ENCODE measurements at regions not wholly inside any gene's neighbourhood (a gene's known extent, or its start where the extent isn't known, plus 50 kb on each side); places are given as distances from the start of the nearest gene placed in this dataset.

DNA sequence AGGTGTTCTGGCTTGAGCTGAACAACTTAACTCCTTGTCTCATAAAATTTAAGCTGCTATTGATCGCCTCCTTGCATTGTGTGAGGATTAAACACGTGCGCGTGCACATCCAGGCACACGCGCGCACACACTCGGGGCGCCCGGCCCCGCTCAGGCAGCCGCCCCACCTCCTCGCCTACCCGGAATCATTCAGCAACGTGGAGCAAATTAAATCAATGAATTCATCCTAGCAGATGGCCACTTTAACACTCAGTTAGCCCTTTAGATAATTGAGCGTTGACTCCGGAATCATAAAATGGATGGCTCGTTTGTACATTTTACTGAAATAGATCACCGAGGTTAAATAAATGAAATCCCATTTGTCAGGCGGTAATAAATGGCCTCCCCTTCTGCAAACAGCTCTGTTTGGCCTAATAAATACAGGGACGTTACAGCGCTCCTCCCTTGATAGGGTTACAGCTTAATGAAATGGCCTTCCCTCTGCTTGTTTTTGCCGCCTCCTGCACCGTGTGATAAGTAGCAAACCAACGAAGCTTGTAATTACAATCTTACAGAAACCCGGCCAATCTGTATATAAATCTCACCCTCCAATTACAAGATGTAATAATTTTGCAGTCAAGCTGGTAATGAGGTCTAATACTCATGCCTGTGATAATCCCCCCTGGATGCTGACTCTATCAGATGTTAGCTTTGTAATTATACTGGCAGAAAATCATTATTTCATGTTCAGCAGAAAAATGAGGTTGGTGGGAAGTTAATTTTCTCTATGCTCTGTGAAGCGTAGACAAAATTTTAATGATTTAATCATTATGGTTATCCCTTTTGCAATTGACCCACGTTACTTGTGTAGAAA, 229.7 kb upstream of the IRX4 start:
- no peak overlapping the region for H3K27ac Mint-ChIP-seq
- ATAC-seq (no peak), DNase-seq (no peak)
- no peaks in the 10 kb centered on the region for H3K36me3 Mint-ChIP-seq (ENCODE audit: low read depth)
- CTCF ChIA-PET, result no interaction called here
- H3K27me3 Mint-ChIP-seq (ENCODE audit: low read depth), result no peaks in the 10 kb centered on the region
- H3K4me1 Mint-ChIP-seq (ENCODE audit: low read depth), result no peaks in the 10 kb centered on the region
- POLR2A ChIA-PET, result no interaction called here
- H3K9me3 Mint-ChIP-seq (ENCODE audit: insufficient read depth), result no peaks in the 10 kb centered on the region
- H3K4me3 Mint-ChIP-seq, result no peak overlapping the region

GRCh38 chr5:2111569-2112105, 228.9 kb upstream of the IRX4 start:
- ATAC-seq (no peak), DNase-seq (no peak)
- Mint-ChIP-seq H3K4me3 (no peak overlapping the region), H3K36me3 (ENCODE audit: low read depth) (no peaks in the 10 kb centered on the region), H3K9me3 (ENCODE audit: insufficient read depth) (no peaks in the 10 kb centered on the region), H3K4me1 (ENCODE audit: low read depth) (no peaks in the 10 kb centered on the region), H3K27ac (no peak overlapping the region), H3K27me3 (ENCODE audit: low read depth) (no peaks in the 10 kb centered on the region)
- POLR2A ChIA-PET, result no interaction called here
- CTCF ChIA-PET, result no interaction called here

- ChIA-PET POLR2A (no interaction called here), CTCF (no interaction called here)
- Mint-ChIP-seq H3K36me3 (ENCODE audit: low read depth) (no peaks in the 10 kb centered on the region), H3K9me3 (ENCODE audit: insufficient read depth) (no peaks in the 10 kb centered on the region), H3K27me3 (ENCODE audit: low read depth) (no peaks in the 10 kb centered on the region), H3K4me1 (ENCODE audit: low read depth) (no peaks in the 10 kb centered on the region), H3K4me3 (no peak overlapping the region), H3K27ac (no peak overlapping the region)
- no peak for DNase-seq
- ATAC-seq, result no peak
These were observed 228.3 kb upstream of the IRX4 start for GRCh38 chr5:2110934-2111462.

GRCh38 chr5:2110137-2110933, 227.6 kb upstream of the IRX4 start:
- Mint-ChIP-seq H3K36me3 (ENCODE audit: low read depth) (no peaks in the 10 kb centered on the region), H3K27me3 (ENCODE audit: low read depth) (no peaks in the 10 kb centered on the region), H3K27ac (no peak overlapping the region), H3K9me3 (ENCODE audit: insufficient read depth) (no peaks in the 10 kb centered on the region), H3K4me3 (no peak overlapping the region), H3K4me1 (ENCODE audit: low read depth) (no peaks in the 10 kb centered on the region)
- DNase-seq (no peak), ATAC-seq (no peak)
- POLR2A ChIA-PET, result no interaction called here
- CTCF ChIA-PET, result no interaction called here

- Mint-ChIP-seq H3K9me3 (ENCODE audit: insufficient read depth) (no peaks in the 10 kb centered on the region), H3K27ac (no peak overlapping the region), H3K4me1 (ENCODE audit: low read depth) (no peaks in the 10 kb centered on the region), H3K4me3 (no peak overlapping the region), H3K27me3 (ENCODE audit: low read depth) (no peaks in the 10 kb centered on the region), H3K36me3 (ENCODE audit: low read depth) (no peaks in the 10 kb centered on the region)
- POLR2A ChIA-PET, result no interaction called here
- CTCF ChIA-PET, result no interaction called here
- DNase-seq (no peak), ATAC-seq (no peak)
These were observed 226.8 kb upstream of the IRX4 start for GRCh38 chr5:2109566-2109965.

- Mint-ChIP-seq H3K27me3 (ENCODE audit: low read depth) (no peaks in the 10 kb centered on the region), H3K4me1 (ENCODE audit: low read depth) (no peaks in the 10 kb centered on the region)
- POLR2A ChIA-PET, result no interaction called here
These were observed 224.0 kb upstream of the IRX4 start for GRCh38 chr5:2106721-2107120.

DNA sequence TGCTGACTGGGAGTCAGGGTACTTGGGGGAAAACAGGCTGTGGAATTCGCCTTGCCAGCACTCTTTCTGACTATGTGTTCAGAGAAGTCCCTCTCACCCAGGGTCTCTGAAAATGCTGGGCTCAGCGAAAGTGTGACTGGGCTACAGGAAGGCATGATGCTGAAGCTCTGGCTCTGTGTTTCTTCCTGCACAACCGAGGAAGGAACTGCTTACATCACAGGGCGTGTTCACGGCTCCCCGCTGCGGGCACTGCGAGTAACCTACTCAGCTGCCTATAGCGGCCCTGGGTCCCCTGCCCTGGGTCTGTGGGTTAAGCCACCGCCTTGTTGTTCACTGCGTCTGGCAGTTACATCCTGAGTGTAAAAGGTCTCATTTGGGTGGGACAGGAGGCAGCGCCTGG, 222.4 kb upstream of the IRX4 start:
- POLR2A ChIA-PET, result no interaction called here
- ATAC-seq (no peak), DNase-seq (no peak)
- Mint-ChIP-seq H3K9me3 (ENCODE audit: insufficient read depth) (no peaks in the 10 kb centered on the region), H3K27ac (no peak overlapping the region), H3K27me3 (ENCODE audit: low read depth) (no peaks in the 10 kb centered on the region), H3K4me1 (ENCODE audit: low read depth) (no peaks in the 10 kb centered on the region), H3K36me3 (ENCODE audit: low read depth) (no peaks in the 10 kb centered on the region), H3K4me3 (no peak overlapping the region)
- CTCF ChIA-PET, result no interaction called here

More at GRCh38 chr5:2106721-2107120, 224.0 kb upstream of the IRX4 start:
- ATAC-seq (no peak), DNase-seq (no peak)
- H3K4me3 Mint-ChIP-seq, result no peak overlapping the region
- H3K9me3 Mint-ChIP-seq (ENCODE audit: insufficient read depth), result no peaks in the 10 kb centered on the region
- CTCF ChIA-PET, result no interaction called here
- no peaks in the 10 kb centered on the region for H3K36me3 Mint-ChIP-seq (ENCODE audit: low read depth)
- no peak overlapping the region for H3K27ac Mint-ChIP-seq

- no peak for ATAC-seq
- DNase-seq, result no peak
- POLR2A ChIA-PET, result no interaction called here
- no peak overlapping the region for H3K4me3 Mint-ChIP-seq
- H3K27me3 Mint-ChIP-seq (ENCODE audit: low read depth), result no peaks in the 10 kb centered on the region
- H3K9me3 Mint-ChIP-seq (ENCODE audit: insufficient read depth), result no peaks in the 10 kb centered on the region
- H3K36me3 Mint-ChIP-seq (ENCODE audit: low read depth), result no peaks in the 10 kb centered on the region
- no peak overlapping the region for H3K27ac Mint-ChIP-seq
- no peaks in the 10 kb centered on the region for H3K4me1 Mint-ChIP-seq (ENCODE audit: low read depth)
- CTCF ChIA-PET, result no interaction called here
These were observed 221.2 kb upstream of the IRX4 start for GRCh38 chr5:2103940-2104339.

DNA sequence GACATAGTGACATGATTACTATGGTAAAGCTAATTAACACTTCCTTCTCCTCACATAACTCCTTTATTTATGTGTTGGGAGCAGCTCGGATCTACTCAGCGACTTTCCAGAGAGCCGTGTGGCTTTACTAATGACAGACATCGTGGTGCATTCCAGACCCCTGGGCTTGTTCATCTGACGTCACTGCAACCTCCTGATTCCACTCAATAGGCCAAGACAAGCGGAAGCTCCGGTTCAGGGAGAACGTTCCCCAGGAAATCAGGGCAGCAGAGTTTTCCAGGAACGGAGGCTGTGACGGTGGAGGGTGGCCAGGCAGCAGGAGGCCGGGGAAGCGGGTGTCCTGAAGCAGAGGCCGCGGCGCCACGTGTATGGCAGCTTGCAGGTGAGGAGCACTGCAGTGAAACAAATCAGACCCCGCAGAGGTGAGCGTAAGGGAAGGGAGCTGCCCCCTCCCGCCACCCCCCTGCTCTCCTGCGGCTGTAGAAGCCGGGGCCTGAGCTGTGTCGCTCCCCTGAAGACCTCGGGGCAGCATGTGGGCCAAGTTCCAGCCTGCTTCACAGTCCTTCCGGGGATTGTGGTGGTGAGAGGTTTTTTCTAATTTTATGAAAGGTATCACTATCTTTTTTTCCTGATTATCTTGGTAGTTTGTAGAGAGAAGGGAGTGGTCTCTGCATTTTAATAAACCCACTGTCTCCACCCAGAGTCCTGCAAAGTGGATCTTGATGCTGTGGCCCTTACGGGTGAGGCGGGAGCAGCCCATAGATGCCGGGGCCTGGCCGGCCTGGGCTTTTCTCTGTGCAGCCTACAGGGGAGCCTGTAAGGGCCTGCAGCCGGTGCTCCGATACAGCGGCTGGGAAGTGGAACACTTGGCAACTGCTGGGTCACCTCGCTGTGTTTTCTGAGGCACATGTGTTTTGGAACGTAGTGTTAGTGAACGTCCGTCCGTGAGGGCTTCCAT, 220.4 kb upstream of the IRX4 start:
- DNase-seq (no peak), ATAC-seq (no peak)
- Mint-ChIP-seq H3K4me3 (no peak overlapping the region), H3K36me3 (ENCODE audit: low read depth) (no peaks in the 10 kb centered on the region), H3K9me3 (ENCODE audit: insufficient read depth) (no peaks in the 10 kb centered on the region), H3K4me1 (ENCODE audit: low read depth) (no peaks in the 10 kb centered on the region), H3K27me3 (ENCODE audit: low read depth) (no peaks in the 10 kb centered on the region), H3K27ac (no peak overlapping the region)
- ChIA-PET POLR2A (no interaction called here), CTCF (no interaction called here)

- ATAC-seq (no peak), DNase-seq (no peak)
- H3K4me1 Mint-ChIP-seq (ENCODE audit: low read depth), result no peaks in the 10 kb centered on the region
- H3K9me3 Mint-ChIP-seq (ENCODE audit: insufficient read depth), result no peaks in the 10 kb centered on the region
- H3K27me3 Mint-ChIP-seq (ENCODE audit: low read depth), result no peaks in the 10 kb centered on the region
- ChIA-PET CTCF (no interaction called here), POLR2A (no interaction called here)
- H3K27ac Mint-ChIP-seq, result no peak overlapping the region
- no peaks in the 10 kb centered on the region for H3K36me3 Mint-ChIP-seq (ENCODE audit: low read depth)
- no peak overlapping the region for H3K4me3 Mint-ChIP-seq
These were observed 219.0 kb upstream of the IRX4 start for GRCh38 chr5:2101685-2102084.

DNA sequence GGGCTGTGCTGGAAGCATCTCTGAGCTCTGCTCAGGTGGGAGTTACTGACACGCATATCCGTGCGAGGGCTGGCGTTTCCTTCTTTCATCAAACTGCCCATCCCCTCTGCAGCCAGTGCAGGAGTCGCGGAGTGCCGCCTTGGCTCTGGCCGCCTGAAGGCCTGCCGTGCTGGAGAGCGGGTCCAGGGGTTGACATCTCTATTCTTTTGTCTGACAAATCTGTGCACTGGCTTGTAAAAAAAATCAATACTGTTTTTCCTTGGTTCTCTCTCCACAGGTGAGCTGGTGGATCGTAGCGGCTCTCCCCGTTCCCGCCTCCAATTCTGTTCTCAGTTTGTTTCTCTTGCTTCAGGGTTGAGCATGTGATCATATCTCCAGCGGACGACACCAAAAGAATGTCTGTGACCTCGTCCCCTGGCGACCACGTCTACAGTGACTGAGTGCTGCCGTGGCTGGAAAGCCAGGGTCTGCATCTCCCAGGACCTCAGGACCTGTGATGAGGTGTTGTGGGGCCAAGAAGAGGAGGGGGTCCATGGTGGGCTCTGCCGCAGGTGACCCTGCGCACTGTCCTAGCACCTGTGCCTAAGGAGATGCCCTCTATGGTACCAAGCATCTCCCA, 214.3 kb upstream of the IRX4 start:
- Mint-ChIP-seq H3K27ac (no peak overlapping the region), H3K4me3 (no peak overlapping the region), H3K4me1 (ENCODE audit: low read depth) (no peaks in the 10 kb centered on the region), H3K9me3 (ENCODE audit: insufficient read depth) (no peaks in the 10 kb centered on the region), H3K36me3 (ENCODE audit: low read depth) (no peaks in the 10 kb centered on the region), H3K27me3 (ENCODE audit: low read depth) (peaks cover 2% of the 10 kb centered on the region)
- ChIA-PET POLR2A (no interaction called here), CTCF (no interaction called here)
- DNase-seq (no peak), ATAC-seq (no peak)
